ENCODE measurements at regions not wholly inside any gene's neighbourhood (a gene's known extent, or its start where the extent isn't known, plus 50 kb on each side); places are given as distances from the start of the nearest gene placed in this dataset.

GRCh38 chr10:111209692-111210091 is 132.9 kb downstream of the ADRA2A start:
- TF ChIP-seq, protein P1, sequence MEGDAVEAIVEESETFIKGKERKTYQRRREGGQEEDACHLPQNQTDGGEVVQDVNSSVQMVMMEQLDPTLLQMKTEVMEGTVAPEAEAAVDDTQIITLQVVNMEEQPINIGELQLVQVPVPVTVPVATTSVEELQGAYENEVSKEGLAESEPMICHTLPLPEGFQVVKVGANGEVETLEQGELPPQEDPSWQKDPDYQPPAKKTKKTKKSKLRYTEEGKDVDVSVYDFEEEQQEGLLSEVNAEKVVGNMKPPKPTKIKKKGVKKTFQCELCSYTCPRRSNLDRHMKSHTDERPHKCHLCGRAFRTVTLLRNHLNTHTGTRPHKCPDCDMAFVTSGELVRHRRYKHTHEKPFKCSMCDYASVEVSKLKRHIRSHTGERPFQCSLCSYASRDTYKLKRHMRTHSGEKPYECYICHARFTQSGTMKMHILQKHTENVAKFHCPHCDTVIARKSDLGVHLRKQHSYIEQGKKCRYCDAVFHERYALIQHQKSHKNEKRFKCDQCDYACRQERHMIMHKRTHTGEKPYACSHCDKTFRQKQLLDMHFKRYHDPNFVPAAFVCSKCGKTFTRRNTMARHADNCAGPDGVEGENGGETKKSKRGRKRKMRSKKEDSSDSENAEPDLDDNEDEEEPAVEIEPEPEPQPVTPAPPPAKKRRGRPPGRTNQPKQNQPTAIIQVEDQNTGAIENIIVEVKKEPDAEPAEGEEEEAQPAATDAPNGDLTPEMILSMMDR (IDR thresholded peaks at IDR 0.05; ENCODE audit: insufficient read depth, low read depth, low read length, missing control alignments), result no peak
- H3K4me3 ChIP-seq (ENCODE audit: low read depth, low read length), result no peak overlapping the region
- no peak for DNase-seq (ENCODE audit: low read depth)

DNA sequence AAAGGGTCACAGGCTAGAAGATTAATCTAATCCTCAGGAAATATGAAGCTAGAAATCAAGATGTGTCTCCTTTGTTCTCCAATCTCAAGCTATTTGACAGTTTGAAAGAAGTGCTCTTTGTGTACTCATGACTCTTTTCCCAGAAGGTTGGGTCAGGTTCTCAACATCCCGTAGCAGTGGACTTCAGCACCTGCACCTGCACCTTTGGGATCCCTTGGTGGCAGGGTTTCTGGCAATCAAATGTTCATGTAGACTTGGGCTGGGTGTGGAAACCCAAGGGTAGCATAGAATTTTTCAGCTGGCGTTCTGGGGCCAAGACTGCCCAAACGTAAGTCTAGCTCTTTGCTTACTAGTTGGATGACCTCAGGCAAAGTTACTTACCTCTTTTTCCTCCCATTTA is 134.4 kb downstream of the ADRA2A start:
- H3K4me3 ChIP-seq (ENCODE audit: low read depth, low read length), result no peak overlapping the region
- DNase-seq (ENCODE audit: low read depth), result no peak
- TF ChIP-seq, protein P1 (IDR thresholded peaks at IDR 0.05; ENCODE audit: insufficient read depth, low read depth, low read length, missing control alignments), result no peak

DNA sequence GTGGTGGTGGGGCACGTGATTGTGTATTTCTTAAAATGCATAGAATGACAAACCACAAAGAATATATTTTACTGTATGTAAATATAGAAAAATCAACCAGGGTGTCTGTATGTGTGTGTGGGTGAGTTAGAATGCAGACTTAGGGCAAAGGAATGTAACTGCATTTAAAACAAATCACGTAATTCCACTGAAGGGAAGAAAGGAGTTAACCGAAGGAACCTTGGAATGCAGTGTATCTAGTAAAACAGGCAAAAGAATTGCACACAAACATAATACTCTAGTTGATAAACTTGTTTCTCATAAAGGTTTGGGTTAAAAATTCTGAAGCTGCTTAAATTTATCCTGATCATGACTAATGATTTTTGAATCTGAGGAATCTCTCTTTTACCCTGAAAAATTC is 134.9 kb downstream of the ADRA2A start:
- no peak overlapping the region for H3K4me3 ChIP-seq (ENCODE audit: low read depth, low read length)
- TF ChIP-seq, protein P1 (IDR thresholded peaks at IDR 0.05; ENCODE audit: insufficient read depth, low read depth, low read length, missing control alignments), result no peak
- no peak for DNase-seq (ENCODE audit: low read depth)

DNA sequence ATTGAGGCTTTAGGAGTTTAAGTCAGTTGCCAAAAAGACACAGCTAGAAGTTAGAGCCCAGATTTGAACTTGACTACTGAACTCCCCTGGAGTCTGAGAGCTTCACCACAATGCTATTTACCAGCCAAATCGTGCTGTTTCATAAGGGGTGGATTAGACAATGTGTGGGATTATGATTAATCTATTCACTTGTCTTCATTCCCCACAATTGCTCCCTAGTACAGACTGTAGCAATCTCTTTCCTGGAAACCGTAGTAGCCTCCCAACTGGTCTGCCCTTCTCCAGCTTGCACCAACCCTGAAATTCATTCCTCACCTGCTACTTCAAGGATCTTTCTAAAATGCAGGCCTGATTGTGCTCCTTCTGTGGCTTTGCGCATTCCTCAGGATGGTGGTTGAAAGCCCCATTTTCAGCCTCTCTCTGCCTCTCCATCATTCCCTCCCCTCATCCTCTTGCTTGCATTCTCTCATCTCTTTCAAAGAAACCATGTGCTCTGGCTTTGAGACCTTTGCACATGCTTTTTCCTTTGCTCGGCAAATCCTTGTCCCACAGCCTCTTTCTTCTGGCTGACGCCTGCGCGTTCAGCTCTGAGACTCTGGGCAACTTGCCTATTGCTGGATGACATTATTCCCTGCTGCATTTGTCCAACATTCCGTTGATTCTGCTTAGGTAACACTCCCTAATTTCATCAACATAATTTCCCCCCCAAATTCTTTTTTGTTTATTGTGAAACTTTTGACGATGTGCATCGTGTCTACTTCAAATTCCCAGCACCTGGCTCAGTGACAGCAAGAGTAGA is 145.1 kb downstream of the ADRA2A start:
- no peak for DNase-seq (ENCODE audit: low read depth)
- TF ChIP-seq, protein P1 (IDR thresholded peaks at IDR 0.05; ENCODE audit: insufficient read depth, low read depth, low read length, missing control alignments), result no peak
- no peak overlapping the region for H3K4me3 ChIP-seq (ENCODE audit: low read depth, low read length)

- TF ChIP-seq, protein P1 (IDR thresholded peaks at IDR 0.05; ENCODE audit: insufficient read depth, low read depth, low read length, missing control alignments), result no peak
- H3K4me3 ChIP-seq (ENCODE audit: low read depth, low read length), result no peak overlapping the region
- DNase-seq (ENCODE audit: low read depth), result no peak
Observed at GRCh38 chr10:111222961-111223360, 146.1 kb downstream of the ADRA2A start.

GRCh38 chr10:111231779-111232178 is 154.9 kb downstream of the ADRA2A start:
- no peak for DNase-seq (ENCODE audit: low read depth)
- H3K4me3 ChIP-seq (ENCODE audit: low read depth, low read length), result no peak overlapping the region
- TF ChIP-seq, protein P1 (IDR thresholded peaks at IDR 0.05; ENCODE audit: insufficient read depth, low read depth, low read length, missing control alignments), result no peak

DNA sequence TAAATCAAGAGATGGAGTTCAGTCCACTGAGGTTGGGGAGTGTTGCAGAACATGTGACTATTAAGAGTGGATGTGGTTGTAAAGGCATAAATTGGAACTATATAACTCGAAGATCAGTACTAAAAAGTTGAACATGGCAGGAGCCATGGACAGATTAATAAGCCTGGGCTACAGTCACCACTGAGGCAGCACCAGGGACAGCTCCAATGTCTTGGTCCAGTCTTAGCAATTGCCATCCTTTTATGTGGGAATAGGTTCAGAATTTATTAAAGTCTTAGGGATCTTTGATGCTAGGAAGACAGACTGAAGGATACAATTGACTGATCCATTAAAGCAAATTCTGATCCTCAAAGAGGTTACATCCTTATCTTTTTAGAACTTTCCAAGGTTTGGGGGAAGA is 156.6 kb downstream of the ADRA2A start:
- TF ChIP-seq, protein P1 (IDR thresholded peaks at IDR 0.05; ENCODE audit: insufficient read depth, low read depth, low read length, missing control alignments), result no peak
- no peak for DNase-seq (ENCODE audit: low read depth)
- H3K4me3 ChIP-seq (ENCODE audit: low read depth, low read length), result no peak overlapping the region

Data from GM12865 (cell line).